Activated T-helper 9 cell treated with anti-CD3 and anti-CD28 coated beads, Interleukin-2, amount 50 U/mL, for 16 hours (primary cell): ENCODE measurements at regions not wholly inside any gene's neighbourhood (a gene's known extent, or its start where the extent isn't known, plus 50 kb on each side); places are given as distances from the start of the nearest gene placed in this dataset.
A peak's percentile ranks its signal among the peaks of the same experiment; 100 is the strongest.
"Not testable (repeated sequence)": the region's sequence is repeated elsewhere in the genome, so short reads cannot be mapped to it uniquely, and the experiment has no call there.

Experiments used
- DNase-seq: peaks from one replicate; pipeline ENCODE4 v3.0.0-alpha.2; 2020; ENCODE audit warnings: low read depth

DNA sequence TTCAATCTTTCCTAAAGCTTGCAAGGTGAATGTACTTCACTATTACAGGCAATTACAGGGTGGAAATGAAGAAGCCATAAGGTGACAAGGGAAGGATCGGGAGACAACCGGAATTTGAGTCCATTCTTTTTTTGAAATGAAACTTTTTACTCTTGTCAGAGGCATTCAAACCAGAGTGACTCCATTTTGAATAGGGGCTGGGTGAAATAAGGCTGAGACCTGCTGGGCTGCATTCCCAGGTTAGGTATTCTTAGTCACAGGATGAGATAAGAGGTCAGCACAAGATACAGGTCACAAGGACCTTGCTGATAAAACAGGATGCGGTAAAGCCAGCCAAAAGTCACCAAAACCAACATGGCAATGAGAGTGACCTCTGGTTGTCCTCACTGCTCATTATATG is 363.3 kb downstream of the TYW1 start:
- no peak for DNase-seq

- DNase-seq = no peak
These were observed 364.5 kb downstream of the TYW1 start for GRCh38 chr7:67361150-67361549.

DNA sequence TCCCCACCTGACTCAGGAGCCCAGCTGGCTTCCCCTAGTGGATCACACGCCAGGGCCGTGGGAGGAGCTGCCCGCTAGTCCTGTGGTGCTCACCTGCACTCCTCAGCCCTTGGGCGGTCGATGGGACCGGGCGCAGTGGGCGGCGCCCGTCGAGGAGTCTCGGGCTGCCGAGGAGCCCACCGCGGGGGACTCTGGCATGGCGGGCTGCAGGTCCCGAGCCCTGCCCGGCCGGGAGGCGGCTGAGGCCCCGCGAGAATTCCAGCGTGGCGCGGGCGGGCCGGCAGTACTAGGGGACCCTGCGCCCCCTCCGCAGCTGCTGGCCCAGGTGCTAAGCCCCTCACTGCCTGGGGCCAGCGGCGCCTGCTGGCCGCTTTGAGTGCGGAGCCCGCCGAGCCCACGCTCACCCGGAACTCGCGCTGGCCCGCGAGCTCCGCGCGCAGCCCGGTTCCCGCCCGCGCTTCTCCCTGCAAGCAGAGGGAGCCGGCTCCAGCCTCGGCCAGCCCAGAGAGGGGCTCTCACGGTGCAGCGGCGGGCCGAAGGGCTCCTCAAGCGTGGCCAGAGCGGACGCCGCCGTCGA is 367.9 kb downstream of the TYW1 start:
- no peak for DNase-seq

DNA sequence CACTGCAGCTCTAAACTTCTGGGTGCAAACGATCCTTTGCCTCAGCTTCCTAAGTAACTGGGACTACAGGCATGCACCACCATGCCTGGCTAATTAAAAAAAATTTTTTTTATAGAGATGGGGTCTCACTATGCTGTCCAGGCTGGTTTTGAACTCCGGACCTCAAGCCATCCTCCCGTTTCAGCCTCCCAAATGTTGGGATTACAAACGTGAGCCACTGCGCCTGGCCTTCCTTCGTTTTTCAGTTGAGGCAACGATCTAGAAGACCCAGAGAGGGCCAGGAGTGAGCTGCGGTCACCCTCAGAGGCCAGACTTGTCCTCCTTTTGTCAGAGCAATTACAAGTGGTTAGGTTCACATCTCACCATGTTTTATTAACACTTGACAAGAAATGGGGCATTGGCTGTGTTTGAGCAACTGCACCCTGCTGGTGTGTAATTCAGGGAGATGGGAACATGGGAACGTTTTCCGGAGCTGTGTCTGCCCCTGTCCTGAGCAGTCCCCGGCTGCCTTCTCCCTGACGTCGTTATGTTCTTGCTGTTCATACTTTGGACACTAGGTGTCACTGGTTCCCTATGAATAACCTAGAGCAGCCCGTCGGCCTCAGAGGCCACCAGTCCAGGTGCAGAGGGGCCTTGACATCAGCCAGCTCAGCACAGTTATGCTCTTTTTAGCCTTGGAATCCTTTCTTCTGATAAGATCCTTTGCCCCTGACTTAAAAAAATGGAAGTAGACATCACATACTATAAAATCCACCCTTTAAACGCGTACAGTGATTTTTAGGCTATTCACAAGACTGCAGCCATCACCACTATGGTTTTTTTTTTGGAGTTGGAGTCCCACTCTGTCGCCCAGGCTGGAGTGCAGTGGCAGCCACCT is 375.0 kb downstream of the TYW1 start:
- peak; percentile 3 for DNase-seq

GRCh38 chr7:67373389-67373788 is 376.8 kb downstream of the TYW1 start:
- not testable (repeated sequence) for DNase-seq

- DNase-seq = no peak
These were observed 378.8 kb downstream of the TYW1 start for GRCh38 chr7:67375427-67375826.

DNA sequence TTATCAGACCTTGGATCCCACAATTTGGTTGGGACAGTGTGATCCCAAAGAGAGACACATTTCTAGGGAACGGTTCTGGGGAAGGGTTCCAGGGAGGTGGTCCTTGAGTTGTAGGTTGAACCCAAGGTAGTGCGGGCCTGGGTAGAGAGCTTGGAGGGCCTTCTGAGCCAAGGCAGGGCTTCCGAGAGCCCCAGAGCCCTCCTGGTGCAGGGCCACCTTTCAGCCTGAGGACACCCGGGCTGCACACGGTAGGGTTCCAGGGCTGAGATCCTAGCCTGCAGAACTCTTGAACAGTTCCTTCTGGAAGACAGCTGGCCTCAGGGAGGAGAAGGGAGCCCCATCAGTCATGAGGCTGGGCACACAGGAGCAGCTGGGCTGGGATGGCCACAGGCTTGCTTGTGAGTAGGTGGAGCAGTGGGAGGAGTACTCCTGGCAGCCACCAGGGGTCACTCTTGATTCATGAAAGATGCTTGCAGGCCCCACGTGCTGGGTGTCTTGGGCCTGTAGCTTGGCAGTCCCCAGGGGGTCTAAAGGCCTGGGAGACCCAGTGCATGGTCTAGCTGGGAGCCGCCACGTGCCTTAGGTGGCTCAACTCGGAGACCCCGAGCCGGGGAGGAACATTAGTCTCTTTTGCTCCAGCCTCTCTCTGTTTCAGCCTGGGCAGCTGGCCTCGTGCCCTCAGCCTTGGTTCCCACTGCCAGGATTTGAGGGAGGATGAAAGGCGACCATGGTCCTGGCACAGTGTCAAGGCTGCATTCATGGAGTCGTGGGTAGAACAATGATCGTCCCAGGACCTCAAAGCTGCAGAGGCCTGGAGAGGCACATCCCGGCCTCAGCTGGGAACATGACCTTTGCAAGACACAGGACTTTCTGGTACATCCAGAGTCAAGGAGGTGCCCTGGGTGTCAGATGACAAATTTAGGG is 381.6 kb downstream of the TYW1 start:
- peak; percentile 6 for DNase-seq

- no peak for DNase-seq
These were observed 383.7 kb downstream of the TYW1 start for GRCh38 chr7:67380326-67380725.

GRCh38 chr7:67380858-67381257 is 384.2 kb downstream of the TYW1 start:
- no peak for DNase-seq

DNA sequence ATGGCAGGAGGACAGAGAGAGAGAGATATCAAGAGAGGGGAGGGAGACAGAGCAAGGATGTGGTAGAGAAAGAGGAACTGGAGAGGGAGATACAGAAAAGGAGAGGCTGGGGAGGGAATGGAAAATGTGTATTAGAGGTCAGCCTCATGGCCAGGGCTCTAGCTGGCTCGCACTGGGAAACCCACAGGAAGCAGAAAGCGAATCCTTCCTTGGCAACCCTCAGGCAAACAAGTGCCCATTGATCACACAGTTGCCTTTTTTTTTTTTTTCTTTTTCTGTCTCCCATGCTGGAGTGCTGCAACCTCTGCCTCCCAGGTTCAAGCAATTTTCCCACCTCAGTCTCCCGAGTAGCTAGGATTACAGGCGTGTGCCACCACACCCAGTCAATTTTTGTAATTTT is 391.2 kb downstream of the TYW1 start:
- DNase-seq = no peak

DNA sequence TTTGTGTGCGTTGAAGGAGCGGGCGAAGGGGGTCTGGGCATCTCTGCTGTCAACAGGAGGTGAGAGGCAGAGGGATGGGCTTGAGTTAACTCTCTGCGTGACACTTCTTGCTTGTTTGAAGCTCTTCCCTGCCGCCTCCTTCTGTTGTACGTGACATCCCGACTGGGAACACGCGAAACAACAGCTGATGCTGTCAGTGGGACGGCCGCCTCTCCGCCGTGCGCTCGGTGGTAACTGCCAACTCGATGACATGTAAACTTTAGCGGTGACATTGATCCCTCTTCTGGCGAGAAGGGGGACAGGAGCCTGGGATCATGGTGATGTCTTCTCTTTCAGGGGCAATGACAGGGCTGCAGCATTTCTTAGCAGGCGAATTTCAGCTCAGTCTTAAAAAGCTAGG is 394.5 kb downstream of the TYW1 start:
- no peak for DNase-seq

- DNase-seq = no peak
These were observed 396.2 kb downstream of the TYW1 start for GRCh38 chr7:67392596-67393438.

GRCh38 chr7:67393903-67394302 is 397.3 kb downstream of the TYW1 start:
- DNase-seq = no peak

GRCh38 chr7:67398916-67399315 is 402.3 kb downstream of the TYW1 start:
- DNase-seq = no peak

- no peak for DNase-seq
These were observed 404.9 kb downstream of the TYW1 start for GRCh38 chr7:67401492-67401891.

DNA sequence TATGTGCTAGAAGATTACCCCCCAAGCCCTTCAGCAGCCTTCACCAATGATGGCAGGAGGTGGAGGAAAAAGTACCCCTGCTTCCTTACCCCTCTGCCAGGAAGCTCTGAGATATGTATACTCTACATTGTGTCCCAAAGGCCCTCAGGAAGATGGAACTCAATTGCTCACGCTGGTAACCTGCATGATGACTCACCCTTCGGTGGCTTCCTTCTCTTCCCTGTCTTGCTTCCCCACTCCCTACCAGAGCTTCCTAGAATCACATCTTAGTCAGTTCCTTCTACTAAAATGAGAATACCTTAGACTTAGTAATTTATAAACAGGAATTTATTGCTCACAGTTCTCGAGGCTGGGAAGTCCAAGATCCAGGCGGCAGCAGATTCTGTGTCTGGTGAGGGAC is 405.6 kb downstream of the TYW1 start:
- no peak for DNase-seq

GRCh38 chr7:67406976-67407375 is 410.3 kb downstream of the TYW1 start:
- DNase-seq = no peak

- DNase-seq = no peak
These were observed 410.9 kb downstream of the TYW1 start for GRCh38 chr7:67407392-67408071.

GRCh38 chr7:67408109-67408508 is 411.5 kb downstream of the TYW1 start:
- no peak for DNase-seq

- no peak for DNase-seq
These were observed 417.0 kb downstream of the TYW1 start for GRCh38 chr7:67413670-67414069.

- no peak for DNase-seq
These were observed 418.2 kb downstream of the TYW1 start for GRCh38 chr7:67414858-67415257.
